Pancreas (tissue), 10 donors: ENCODE measurements at regions not wholly inside any gene's neighbourhood (a gene's known extent, or its start where the extent isn't known, plus 50 kb on each side); places are given as distances from the start of the nearest gene placed in this dataset.

Source experiments
- ATAC-seq, 4 donors: fragments of 200-7000 bp; cut with Tn5 transposase; one replicate each; pipeline versions ENCODE4 v1.8.0 to v1.9.1; 2020; ENCODE audit warnings: mild to moderate bottlenecking in 4 of 4, moderate library complexity in 4 of 4
- DNase-seq, 6 donors: peaks; one replicate each; pipeline ENCODE4 v3.0.0-alpha.2; 2020
- FAIRE-seq: peaks from 2 replicates; lab custom pipeline; 2012; peaks lifted over from hg19 to GRCh38; lab: Jason Lieb, UNC
- H3K27ac ChIP-seq, 4 donors: fragments of 200-600 bp; sonication (generic); 1 replicate in 3 of 4; 2 replicates in 1 of 4; pipeline versions ENCODE4 v1.5.0 to v1.8.0; 2020
- H3K27me3 ChIP-seq, 4 donors: fragments of 200-600 bp; one replicate each; pipeline ENCODE4 v1.8.0; 2021
- H3K36me3 ChIP-seq, 3 donors: fragments of 200-600 bp; sonication (generic) in 1 of 3; one replicate each; pipeline versions ENCODE4 v1.5.0 to v1.8.0; 2020 to 2021
- H3K4me1 ChIP-seq, 3 donors: fragments of 200-600 bp; one replicate each; pipeline ENCODE4 v1.8.0; 2021
- H3K4me3 ChIP-seq, 4 donors: fragments of 200-600 bp; sonication (generic) in 2 of 4; one replicate each; pipeline versions ENCODE4 v1.5.0 to v1.8.0; 2020 to 2021
- H3K9me3 ChIP-seq, 4 donors: fragments of 200-600 bp; one replicate each; pipeline ENCODE4 v1.8.0; 2021
- WGBS, 2 donors: extraction: QIAGEN DNeasy Blood & Tissue Kit; methylation state at CpG; one replicate each; pipeline ENCODE4 v1.1.7; 2013; 5-methylcytosine and 5-hydroxymethylcytosine counted together
- intact Hi-C, 3 donors: fragments of 100-400 bp; cut with DNase I; formaldehyde crosslinking; loops; one replicate each; pipeline versions ENCODE4 v1.11.1 to v1.14.2; 2022
- TF ChIP-seq, protein P1 (sequence below), 4 donors: fragments of 200-600 bp; sonication (generic) in 3 of 4; IDR thresholded peaks; one replicate each; pipeline versions ENCODE4 v1.5.0 to v1.8.0; 2021; ENCODE audit warnings: antibody characterized with exemption in 4 of 4
- donor health status: healthy with polysubstance abuse.
- donor health status: DM: no; HTN: no; CAD: no; lungs with moderate emphysema.
- donor health status: DM: no; HTN: no; CAD: no.
- donor health status: control.
- donor health status: control.
- donor health status: Bipolar disorder and iron deficiency.
- donor health status: DM: yes; HTN: yes; CAD: no.
- donor health status: DM: no; HTN: no; CAD: no.
- donor health status: DM: no; HTN: no; CAD: no.
- donor health status: DM: yes; HTN: yes; CAD: no.

DNA sequence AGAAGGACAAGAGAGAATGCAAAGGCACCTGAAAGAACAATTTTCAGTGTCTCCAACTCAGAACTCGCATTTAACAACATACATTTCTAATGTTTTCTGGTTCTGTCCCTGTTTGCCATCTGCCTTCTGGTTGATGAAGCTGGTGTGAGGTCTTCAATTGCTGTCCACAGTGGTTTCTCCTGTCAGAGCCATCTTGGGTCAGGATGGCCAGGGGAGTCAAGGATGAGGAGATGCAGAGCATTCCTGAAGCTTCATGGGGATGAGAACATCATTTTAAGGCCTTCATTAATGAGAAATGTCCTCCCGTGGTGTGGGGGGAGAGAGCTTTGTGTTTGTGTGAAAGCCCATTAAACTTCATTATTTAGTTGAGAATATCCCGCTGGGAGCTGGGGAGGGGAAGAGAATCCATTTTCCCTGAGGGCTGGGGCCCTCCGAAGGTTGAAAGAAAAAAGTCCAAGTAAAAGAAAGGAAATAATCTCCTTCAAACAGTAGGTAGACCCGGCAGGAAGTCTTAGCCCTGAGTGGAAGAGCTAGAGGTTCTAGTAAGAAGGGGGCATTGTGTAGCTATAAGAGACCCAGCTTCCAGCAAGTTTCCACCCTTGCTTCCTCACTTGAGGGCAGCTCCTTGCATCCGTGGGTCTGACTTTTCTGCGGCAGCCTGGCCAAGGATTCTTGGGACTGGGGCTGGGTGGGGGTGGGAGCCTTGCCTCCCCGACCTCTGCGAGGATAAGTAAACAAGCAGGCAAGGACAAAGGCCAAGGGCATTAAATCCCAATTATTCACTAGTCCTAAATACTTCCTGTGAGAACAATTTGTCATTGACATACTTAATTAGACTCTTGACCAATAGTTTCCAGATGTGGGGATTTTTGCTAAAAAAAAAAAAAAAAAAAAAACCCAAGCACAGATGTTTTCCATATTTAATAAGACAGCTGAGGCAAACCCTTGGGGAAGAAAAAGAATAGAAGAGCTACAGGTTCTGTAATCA lies 119.2 kb downstream of the MSX2 start:
- Histone ChIP-seq H3K4me3 (no peak overlapping the region), H3K9me3 (no peaks in the 10 kb centered on the region), H3K36me3 (no peaks in the 10 kb centered on the region), H3K27ac (no peak overlapping the region), H3K27me3 (no peaks in the 10 kb centered on the region), H3K4me1 (no peaks in the 10 kb centered on the region)
- intact Hi-C loops = no loop called here
- 39 to 42% methylated on average over 9 of the region's 9 CpGs for WGBS, 2 donors
- no peak for ATAC-seq
- DNase-seq = no peak
- TF ChIP-seq, protein P1, sequence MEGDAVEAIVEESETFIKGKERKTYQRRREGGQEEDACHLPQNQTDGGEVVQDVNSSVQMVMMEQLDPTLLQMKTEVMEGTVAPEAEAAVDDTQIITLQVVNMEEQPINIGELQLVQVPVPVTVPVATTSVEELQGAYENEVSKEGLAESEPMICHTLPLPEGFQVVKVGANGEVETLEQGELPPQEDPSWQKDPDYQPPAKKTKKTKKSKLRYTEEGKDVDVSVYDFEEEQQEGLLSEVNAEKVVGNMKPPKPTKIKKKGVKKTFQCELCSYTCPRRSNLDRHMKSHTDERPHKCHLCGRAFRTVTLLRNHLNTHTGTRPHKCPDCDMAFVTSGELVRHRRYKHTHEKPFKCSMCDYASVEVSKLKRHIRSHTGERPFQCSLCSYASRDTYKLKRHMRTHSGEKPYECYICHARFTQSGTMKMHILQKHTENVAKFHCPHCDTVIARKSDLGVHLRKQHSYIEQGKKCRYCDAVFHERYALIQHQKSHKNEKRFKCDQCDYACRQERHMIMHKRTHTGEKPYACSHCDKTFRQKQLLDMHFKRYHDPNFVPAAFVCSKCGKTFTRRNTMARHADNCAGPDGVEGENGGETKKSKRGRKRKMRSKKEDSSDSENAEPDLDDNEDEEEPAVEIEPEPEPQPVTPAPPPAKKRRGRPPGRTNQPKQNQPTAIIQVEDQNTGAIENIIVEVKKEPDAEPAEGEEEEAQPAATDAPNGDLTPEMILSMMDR (IDR thresholded peaks at IDR 0.05) = no peak
- no peak for FAIRE-seq

DNA sequence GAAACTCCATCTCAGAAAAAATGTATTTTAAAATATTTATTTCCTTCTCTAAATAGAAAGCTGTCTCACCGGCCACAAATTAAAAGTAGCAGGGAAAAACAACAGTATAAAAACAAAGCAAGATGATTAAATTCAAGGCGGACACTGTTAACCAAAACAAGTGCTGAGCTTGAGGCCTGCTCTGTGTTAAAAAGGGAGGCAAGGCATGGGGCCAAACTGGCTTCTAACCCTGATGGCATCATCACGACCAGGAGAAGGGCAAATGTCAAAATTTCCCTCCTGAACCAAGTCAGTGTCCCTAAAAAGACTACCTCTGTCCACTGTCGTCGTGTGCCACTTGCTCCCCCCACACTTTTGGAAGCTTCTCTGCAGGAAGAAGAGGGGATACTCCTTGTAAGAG lies 116.1 kb downstream of the MSX2 start:
- ATAC-seq (no peak), FAIRE-seq (no peak), DNase-seq (no peak)
- Histone ChIP-seq H3K27ac (no peak overlapping the region), H3K4me1 (no peaks in the 10 kb centered on the region), H3K27me3 (no peaks in the 10 kb centered on the region), H3K36me3 (no peaks in the 10 kb centered on the region), H3K4me3 (no peak overlapping the region), H3K9me3 (no peaks in the 10 kb centered on the region)
- WGBS, 2 donors = 73 to 74% methylated on average over 5 of the region's 5 CpGs
- TF ChIP-seq, protein P1 (IDR thresholded peaks at IDR 0.05) = no peak
- intact Hi-C loops = no loop called here

DNA sequence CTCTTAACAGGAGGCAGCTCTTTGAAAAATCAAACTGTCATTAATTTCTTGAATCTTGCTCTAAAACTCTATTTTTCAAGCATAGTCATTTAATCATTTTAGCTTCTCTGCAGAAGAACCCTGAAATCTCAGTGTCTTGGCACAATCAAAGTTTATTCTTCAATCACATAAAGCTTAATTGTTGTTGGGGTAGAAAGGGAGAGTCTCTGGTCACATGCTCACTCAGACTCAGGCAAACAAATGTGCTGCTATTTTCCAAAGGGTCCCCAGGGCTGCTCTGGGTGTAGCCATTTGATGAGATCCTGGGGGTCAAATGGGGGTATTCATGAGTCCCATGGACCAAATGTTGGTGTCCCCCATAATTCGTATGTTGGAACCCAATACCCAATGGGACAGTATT lies 114.8 kb downstream of the MSX2 start:
- 88% methylated on average over 1 of the region's 1 CpG for WGBS, 2 donors
- intact Hi-C loops = no loop called here

DNA sequence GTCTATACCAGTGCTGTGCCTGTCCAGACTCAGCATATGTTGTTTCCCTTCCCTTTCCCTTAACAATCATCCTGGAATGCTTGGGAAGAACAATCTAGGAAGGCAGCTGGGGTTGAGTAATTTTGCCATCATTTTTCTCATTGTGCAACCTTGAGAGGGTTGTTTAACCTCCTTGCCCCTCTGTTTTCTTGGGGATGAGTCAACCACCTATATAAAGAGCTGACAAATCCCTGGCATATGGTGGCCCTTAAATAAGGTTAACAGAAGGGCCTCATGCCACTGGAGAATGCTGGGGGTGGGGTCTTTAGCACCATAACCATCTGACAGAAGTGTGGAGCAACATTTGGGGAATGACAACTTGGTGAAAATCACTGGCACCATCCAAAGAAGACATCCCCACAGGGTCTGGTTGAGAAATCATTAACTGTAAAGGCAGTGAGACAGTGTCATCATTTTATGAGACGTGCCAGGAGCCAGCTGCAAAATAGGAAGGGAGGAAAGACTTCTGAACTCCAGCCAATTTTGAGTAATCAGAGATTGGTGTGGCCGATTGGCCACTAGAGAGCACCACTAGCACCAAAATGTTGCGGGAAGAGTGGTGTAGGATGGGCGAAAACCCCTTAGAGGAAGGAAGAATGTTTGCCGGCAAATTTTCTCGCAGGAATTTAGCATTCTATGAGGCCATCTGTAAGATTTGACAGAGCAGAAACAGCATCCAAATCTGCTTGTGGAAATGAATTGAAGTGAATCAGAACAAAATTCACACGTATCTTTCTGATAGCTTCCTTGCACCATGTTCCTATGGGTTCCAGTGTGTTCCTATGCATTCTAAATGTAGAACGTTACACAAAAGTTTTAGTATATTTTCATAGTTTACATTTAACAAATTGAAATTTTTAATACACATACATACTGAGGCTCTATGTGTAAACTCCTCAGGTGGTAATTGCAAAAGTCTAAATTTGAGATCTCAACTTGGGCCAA lies 113.8 kb downstream of the MSX2 start:
- FAIRE-seq = no peak

More for the DNA sequence above, 114.8 kb downstream of the MSX2 start:
- DNase-seq (no peak), FAIRE-seq (no peak), ATAC-seq (no peak)
- Histone ChIP-seq H3K27ac (no peak overlapping the region), H3K9me3 (no peaks in the 10 kb centered on the region), H3K36me3 (no peaks in the 10 kb centered on the region), H3K4me1 (no peaks in the 10 kb centered on the region), H3K4me3 (no peak overlapping the region), H3K27me3 (no peaks in the 10 kb centered on the region)
- TF ChIP-seq, protein P1 (IDR thresholded peaks at IDR 0.05) = no peak

More for the DNA sequence above, 113.8 kb downstream of the MSX2 start:
- ATAC-seq (peak; percentile 28 to 70 (median 67)), DNase-seq (peak in 2 of 6 donors; percentile 4 to 31)
- WGBS, 2 donors = 31% methylated on average over 8 of the region's 8 CpGs
- TF ChIP-seq, protein P1 (IDR thresholded peaks at IDR 0.05) = no peak
- H3K9me3 ChIP-seq = no peaks in the 10 kb centered on the region
- intact Hi-C loops = no loop called here
- H3K27me3 ChIP-seq = no peaks in the 10 kb centered on the region
- no peaks in the 10 kb centered on the region for H3K4me1 ChIP-seq
- no peak overlapping the region for H3K4me3 ChIP-seq
- H3K27ac ChIP-seq = no peak overlapping the region
- no peaks in the 10 kb centered on the region for H3K36me3 ChIP-seq
